IMR-90 (cell line): ENCODE measurements at regions not wholly inside any gene's neighbourhood (a gene's known extent, or its start where the extent isn't known, plus 50 kb on each side); places are given as distances from the start of the nearest gene placed in this dataset.

Experiments
- ATAC-seq: fragments of 200-7000 bp; cut with Tn5 transposase; 2 replicates; pipeline ENCODE4 v1.9.1; 2020; ENCODE audit warnings: low read depth, mild to moderate bottlenecking, moderate library complexity
- BruUV-seq: library from RNA; stranded (reverse); fragments of 400-500 nt; replicated peaks from 2 replicates; lab custom pipeline; 2021; lab: Mats Ljungman, UMichigan
- CTCF ChIA-PET: fragments of 300-600 bp; formaldehyde crosslinking; extraction: SDS; loops from one replicate; lab custom pipeline; 2021; ENCODE audit warnings: antibody characterized with exemption; lab: Yijun Ruan, JAX
- POLR2A ChIA-PET: fragments of 300-600 bp; sonication (Branson Sonifier 250); formaldehyde crosslinking; loops from one replicate; lab custom pipeline; 2022; ENCODE audit warnings: antibody characterized with exemption; ENCODE audit not compliant: unreplicated experiment; lab: Charles Lee
- DNase-seq: peaks from one replicate; pipeline ENCODE4 v3.0.0; 2013
- H2AFZ ChIP-seq: replicated peaks from 2 replicates; pipeline ENCODE3; 2013; ENCODE audit warnings: low read length, mild to moderate bottlenecking; ENCODE audit not compliant: poor library complexity
- H2AK5ac ChIP-seq: 2 replicates; pipeline ENCODE4 v1.6.1; 2013; ENCODE audit warnings: low read depth, low read length, inconsistent platforms
- H2AK9ac ChIP-seq: replicated peaks from 2 replicates; pipeline ENCODE3; 2013; ENCODE audit warnings: mild to moderate bottlenecking, low read depth, low read length, moderate library complexity; ENCODE audit not compliant: poor library complexity
- H2BK120ac ChIP-seq: 2 replicates; pipeline ENCODE4 v1.6.1; 2013; ENCODE audit warnings: low read depth, low read length, inconsistent platforms
- H2BK15ac ChIP-seq: 3 replicates; pipeline ENCODE4 v1.6.1; 2013; ENCODE audit warnings: low read depth, low read length, inconsistent platforms
- H2BK20ac ChIP-seq: 2 replicates; pipeline ENCODE4 v1.6.1; 2013; ENCODE audit warnings: low read depth, mild to moderate bottlenecking, inconsistent platforms, low read length, moderate library complexity
- H2BK5ac ChIP-seq: 2 replicates; pipeline ENCODE4 v1.6.1; 2013; ENCODE audit warnings: mild to moderate bottlenecking, low read depth, low read length, inconsistent platforms; ENCODE audit not compliant: poor library complexity, severe bottlenecking
- H3K14ac ChIP-seq: replicated peaks from 2 replicates; pipeline ENCODE4 v1.6.1; 2013; ENCODE audit warnings: low read depth, low read length, inconsistent platforms
- H3K18ac ChIP-seq: 2 replicates; pipeline ENCODE4 v1.6.1; 2013; ENCODE audit warnings: low read depth, low read length, control low read depth
- H3K23ac ChIP-seq: 2 replicates; pipeline ENCODE4 v1.6.1; 2013; ENCODE audit warnings: low read depth, low read length, inconsistent platforms
- H3K27ac ChIP-seq: 2 replicates; pipeline ENCODE4 v1.5.1; 2013; ENCODE audit warnings: mild to moderate bottlenecking, control low read depth, low read length; ENCODE audit not compliant: insufficient read depth
- H3K27me3 ChIP-seq: 2 replicates; pipeline ENCODE4 v1.6.1; 2013; ENCODE audit warnings: low read length; ENCODE audit not compliant: control insufficient read depth, insufficient read depth
- H3K36me3 ChIP-seq: 2 replicates; pipeline ENCODE4 v1.6.1; 2013; ENCODE audit warnings: low read length, mixed read lengths; ENCODE audit not compliant: control insufficient read depth, insufficient read depth
- H3K4ac ChIP-seq: 2 replicates; pipeline ENCODE4 v1.6.1; 2013; ENCODE audit warnings: low read depth, low read length, inconsistent platforms
- H3K4me1 ChIP-seq: 2 replicates; pipeline ENCODE4 v1.6.1; 2013; ENCODE audit warnings: low read length, mixed read lengths; ENCODE audit not compliant: control insufficient read depth, insufficient read depth
- H3K4me2 ChIP-seq: 2 replicates; pipeline ENCODE4 v1.6.1; 2013; ENCODE audit warnings: low read depth, mild to moderate bottlenecking, control low read depth, low read length, moderate library complexity
- H3K4me3 ChIP-seq: 2 replicates; pipeline ENCODE4 v1.5.1; 2013; ENCODE audit warnings: low read depth, mild to moderate bottlenecking, control low read depth, low read length, moderate library complexity; ENCODE audit not compliant: insufficient read depth
- H3K56ac ChIP-seq: 2 replicates; pipeline ENCODE4 v1.6.1; 2013; ENCODE audit warnings: low read length, inconsistent platforms; ENCODE audit not compliant: insufficient read depth; ENCODE audit errors: extremely low read depth
- H3K79me1 ChIP-seq, 2 experiments: 2 replicates each; pipeline ENCODE4 v1.6.1; 2013; ENCODE audit warnings: low read length in 2 of 2, inconsistent platforms in 1 of 2, low read depth in 1 of 2
- H3K9ac ChIP-seq: 2 replicates; pipeline ENCODE4 v1.6.1; 2013; ENCODE audit warnings: low read depth, low read length, control low read depth
- H3K9me1 ChIP-seq: 2 replicates; pipeline ENCODE4 v1.6.1; 2013; ENCODE audit warnings: low read length, inconsistent platforms; ENCODE audit not compliant: insufficient read depth
- H3K9me3 ChIP-seq: 2 replicates; pipeline ENCODE4 v1.6.1; 2013; ENCODE audit warnings: low read length; ENCODE audit not compliant: control insufficient read depth, insufficient read depth
- H4K20me1 ChIP-seq: 2 replicates; pipeline ENCODE4 v1.6.1; 2013; ENCODE audit warnings: low read length, inconsistent platforms; ENCODE audit not compliant: insufficient read depth
- H4K5ac ChIP-seq: 2 replicates; pipeline ENCODE4 v1.6.1; 2013; ENCODE audit warnings: mild to moderate bottlenecking, low read depth, low read length, control low read depth
- H4K8ac ChIP-seq, 2 experiments: 2 replicates each; pipeline ENCODE4 v1.6.1; 2013; ENCODE audit warnings: low read depth in 2 of 2, low read length in 2 of 2, control low read depth in 1 of 2, inconsistent platforms in 1 of 2
- H4K91ac ChIP-seq: 2 replicates; pipeline ENCODE4 v1.6.1; 2013; ENCODE audit warnings: low read depth, low read length, inconsistent platforms; ENCODE audit not compliant: insufficient read depth
- SMC3 ChIP-seq: fragments of 150-350 bp; IDR thresholded peaks from 2 replicates; pipeline ENCODE4 v1.6.1; 2016; ENCODE audit warnings: low read depth, mild to moderate bottlenecking, antibody characterized with exemption, low read length, moderate library complexity
- WGBS, 2 experiments: methylation state at CpG; one replicate each; pipeline versions ENCODE4 v1.1.5 to v1.1.7; 2013; ENCODE audit warnings: missing lambda C conversion rate in 2 of 2; ENCODE audit not compliant: insufficient read length in 1 of 2; ENCODE audit errors: extremely low coverage in 2 of 2; 5-methylcytosine and 5-hydroxymethylcytosine counted together
- dilution Hi-C: fragments of 300-500 bp; cut with HindIII; formaldehyde crosslinking; loops from one replicate; pipeline ENCODE4 v1.14.3; 2018; ENCODE audit warnings: low sequenced_read_pairs; ENCODE audit not compliant: unreplicated experiment
- in situ Hi-C: fragments of 300-500 bp; cut with MboI; formaldehyde crosslinking; loops from 3 replicates; pipeline ENCODE4 v1.14.3; 2019; ENCODE audit warnings: low sequenced_read_pairs, inconsistent platforms, mixed read lengths
- intact Hi-C: fragments of 100-400 bp; cut with micrococcal nuclease; formaldehyde crosslinking; loops from 2 replicates; pipeline ENCODE4 v1.10.0; 2022

DNA sequence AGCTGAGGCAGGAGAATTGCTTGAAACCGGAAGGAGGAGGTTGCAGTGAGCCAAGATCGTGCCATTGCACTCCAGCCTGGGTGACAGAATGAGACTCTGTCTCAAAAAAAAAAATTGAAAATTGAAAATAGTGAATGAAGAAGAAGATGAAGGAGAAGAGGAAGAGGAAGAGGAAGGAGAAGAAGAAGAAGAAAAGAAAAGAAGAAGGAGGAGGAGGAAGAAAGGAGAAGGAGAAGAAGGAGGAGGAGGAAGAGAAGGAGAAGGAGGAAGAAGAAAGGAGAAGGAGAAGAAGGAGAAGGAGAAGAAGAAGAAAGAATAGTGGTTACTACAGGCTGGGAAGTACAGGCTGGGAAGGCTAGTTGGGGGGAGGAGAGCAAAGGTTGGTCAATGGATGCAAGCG, 124.3 kb upstream of the CPSF6 start:
- CTCF ChIA-PET, result no interaction called here
- Histone ChIP-seq H3K4ac (no peak overlapping the region), H4K5ac (no peak overlapping the region), H2AK5ac (no peak overlapping the region), H3K4me1 (no peaks in the 10 kb centered on the region), H3K27me3 (peaks cover 7% of the 10 kb centered on the region), H3K4me2 (no peak overlapping the region), H3K27ac (no peak overlapping the region), H3K56ac (no peak overlapping the region), H3K9me3 (no peaks in the 10 kb centered on the region), H2BK5ac (no peak overlapping the region), H3K9me1 (no peaks in the 10 kb centered on the region; the same call in 1 of the 2 replicates), H2AFZ (no peak overlapping the region), H3K18ac (no peak overlapping the region), H2BK15ac (no peak overlapping the region), H2AK9ac (no peak overlapping the region), H3K36me3 (no peaks in the 10 kb centered on the region), H4K8ac (no peak overlapping the region), H4K20me1 (no peaks in the 10 kb centered on the region), H2BK20ac (no peak overlapping the region), H3K14ac (no peak overlapping the region), H4K91ac (no peak overlapping the region), H2BK120ac (no peak overlapping the region), H3K9ac (no peak overlapping the region), H3K4me3 (no peak overlapping the region), H3K79me1 (no peaks in the 10 kb centered on the region), H3K23ac (no peak overlapping the region)
- dilution Hi-C loops, result no loop called here
- TF ChIP-seq SMC3, result no peak
- in situ Hi-C loops, result no loop called here
- no peak for DNase-seq
- intact Hi-C loops, result no loop called here
- BruUV-seq, result no TSS peak
- ATAC-seq, result no peak
- WGBS, 2 experiments, result no CpG with 5 or more reads among the region's 3 CpGs
- POLR2A ChIA-PET, result no interaction called here
